ENCODE measurements at regions not wholly inside any gene's neighbourhood (a gene's known extent, or its start where the extent isn't known, plus 50 kb on each side); places are given as distances from the start of the nearest gene placed in this dataset.

DNA sequence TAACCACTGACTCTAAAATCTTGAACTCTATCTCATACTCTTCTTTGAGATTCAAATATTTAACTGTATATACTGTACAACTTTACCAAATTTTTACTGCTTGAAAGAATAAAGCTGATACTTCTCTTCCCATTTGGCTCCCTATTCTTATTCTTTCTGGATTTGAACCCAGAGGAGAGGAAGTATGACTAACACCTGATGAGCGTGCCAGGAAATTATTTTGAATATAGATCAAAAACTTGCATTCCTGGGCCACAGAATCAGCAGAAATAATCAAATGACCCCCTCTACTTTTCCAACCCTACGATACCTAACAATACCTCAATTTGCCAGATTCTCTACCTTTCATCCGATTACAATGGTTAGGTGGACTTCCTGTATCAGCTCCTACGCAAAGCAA is 285.8 kb downstream of the ISL1 start:
- peaks cover 3% of the 10 kb centered on the region for H3K27me3 Mint-ChIP-seq (ENCODE audit: low read depth)
- H3K36me3 Mint-ChIP-seq (ENCODE audit: low read depth): no peaks in the 10 kb centered on the region
- no peak for DNase-seq (ENCODE audit: low spot score)
- TF ChIP-seq, protein P1, sequence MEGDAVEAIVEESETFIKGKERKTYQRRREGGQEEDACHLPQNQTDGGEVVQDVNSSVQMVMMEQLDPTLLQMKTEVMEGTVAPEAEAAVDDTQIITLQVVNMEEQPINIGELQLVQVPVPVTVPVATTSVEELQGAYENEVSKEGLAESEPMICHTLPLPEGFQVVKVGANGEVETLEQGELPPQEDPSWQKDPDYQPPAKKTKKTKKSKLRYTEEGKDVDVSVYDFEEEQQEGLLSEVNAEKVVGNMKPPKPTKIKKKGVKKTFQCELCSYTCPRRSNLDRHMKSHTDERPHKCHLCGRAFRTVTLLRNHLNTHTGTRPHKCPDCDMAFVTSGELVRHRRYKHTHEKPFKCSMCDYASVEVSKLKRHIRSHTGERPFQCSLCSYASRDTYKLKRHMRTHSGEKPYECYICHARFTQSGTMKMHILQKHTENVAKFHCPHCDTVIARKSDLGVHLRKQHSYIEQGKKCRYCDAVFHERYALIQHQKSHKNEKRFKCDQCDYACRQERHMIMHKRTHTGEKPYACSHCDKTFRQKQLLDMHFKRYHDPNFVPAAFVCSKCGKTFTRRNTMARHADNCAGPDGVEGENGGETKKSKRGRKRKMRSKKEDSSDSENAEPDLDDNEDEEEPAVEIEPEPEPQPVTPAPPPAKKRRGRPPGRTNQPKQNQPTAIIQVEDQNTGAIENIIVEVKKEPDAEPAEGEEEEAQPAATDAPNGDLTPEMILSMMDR (IDR thresholded peaks at IDR 0.05): no peak
- no peaks in the 10 kb centered on the region for H3K4me1 Mint-ChIP-seq (ENCODE audit: low read depth)
- no peak overlapping the region for H3K4me3 Mint-ChIP-seq (ENCODE audit: unreplicated experiment)
- peaks cover 13% of the 10 kb centered on the region for H3K9me3 Mint-ChIP-seq (ENCODE audit: low read depth)
- H3K27ac Mint-ChIP-seq (ENCODE audit: unreplicated experiment): no peak overlapping the region

DNA sequence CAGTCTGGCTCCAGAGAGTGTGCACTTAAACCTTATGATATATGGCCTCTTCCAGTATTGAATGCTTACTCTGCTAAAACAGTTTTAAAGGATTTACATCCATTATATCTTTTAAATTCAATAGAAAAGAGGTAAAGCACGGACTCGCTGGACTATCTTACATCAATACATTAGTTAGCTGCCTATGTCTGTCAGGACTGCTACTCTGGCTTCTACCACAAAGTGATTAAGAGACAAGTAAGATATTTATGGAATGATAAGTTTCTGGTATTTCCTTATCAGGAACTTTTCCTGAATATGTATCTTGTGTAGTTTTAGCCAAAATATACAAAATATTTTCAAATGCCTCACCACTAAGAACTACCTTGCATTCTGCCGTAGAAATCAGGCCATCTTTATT is 295.1 kb downstream of the ISL1 start:
- TF ChIP-seq, protein P1 (IDR thresholded peaks at IDR 0.05): no peak
- DNase-seq (ENCODE audit: low spot score): no peak
- Mint-ChIP-seq H3K4me3 (ENCODE audit: unreplicated experiment) (no peak overlapping the region), H3K27ac (ENCODE audit: unreplicated experiment) (no peak overlapping the region), H3K36me3 (ENCODE audit: low read depth) (no peaks in the 10 kb centered on the region), H3K9me3 (ENCODE audit: low read depth) (peaks cover 3% of the 10 kb centered on the region), H3K27me3 (ENCODE audit: low read depth) (peaks cover 5% of the 10 kb centered on the region), H3K4me1 (ENCODE audit: low read depth) (no peaks in the 10 kb centered on the region)

DNA sequence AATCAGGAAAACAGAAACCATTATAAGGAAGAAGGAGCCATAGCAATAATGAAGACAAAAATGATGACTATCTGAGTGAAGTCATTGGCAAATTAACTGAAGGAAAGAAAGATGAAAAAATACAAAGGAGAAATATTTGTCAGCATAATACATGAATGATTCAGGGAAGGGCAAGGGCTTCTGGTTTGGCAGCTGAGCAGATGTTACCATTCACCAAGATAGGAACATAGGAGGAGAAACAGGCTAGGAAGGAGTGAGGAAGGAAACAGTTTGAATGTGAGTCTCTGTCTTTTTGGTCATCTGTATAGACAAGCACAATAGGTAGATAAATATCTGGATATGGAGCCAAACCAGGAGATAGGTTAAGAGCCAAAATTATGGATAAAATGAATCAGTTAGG is 296.0 kb downstream of the ISL1 start:
- Mint-ChIP-seq H3K27me3 (ENCODE audit: low read depth) (peaks cover 5% of the 10 kb centered on the region), H3K9me3 (ENCODE audit: low read depth) (peaks cover 2% of the 10 kb centered on the region), H3K4me1 (ENCODE audit: low read depth) (no peaks in the 10 kb centered on the region), H3K27ac (ENCODE audit: unreplicated experiment) (no peak overlapping the region), H3K36me3 (ENCODE audit: low read depth) (no peaks in the 10 kb centered on the region), H3K4me3 (ENCODE audit: unreplicated experiment) (no peak overlapping the region)
- DNase-seq (ENCODE audit: low spot score): no peak
- TF ChIP-seq, protein P1 (IDR thresholded peaks at IDR 0.05): no peak

DNA sequence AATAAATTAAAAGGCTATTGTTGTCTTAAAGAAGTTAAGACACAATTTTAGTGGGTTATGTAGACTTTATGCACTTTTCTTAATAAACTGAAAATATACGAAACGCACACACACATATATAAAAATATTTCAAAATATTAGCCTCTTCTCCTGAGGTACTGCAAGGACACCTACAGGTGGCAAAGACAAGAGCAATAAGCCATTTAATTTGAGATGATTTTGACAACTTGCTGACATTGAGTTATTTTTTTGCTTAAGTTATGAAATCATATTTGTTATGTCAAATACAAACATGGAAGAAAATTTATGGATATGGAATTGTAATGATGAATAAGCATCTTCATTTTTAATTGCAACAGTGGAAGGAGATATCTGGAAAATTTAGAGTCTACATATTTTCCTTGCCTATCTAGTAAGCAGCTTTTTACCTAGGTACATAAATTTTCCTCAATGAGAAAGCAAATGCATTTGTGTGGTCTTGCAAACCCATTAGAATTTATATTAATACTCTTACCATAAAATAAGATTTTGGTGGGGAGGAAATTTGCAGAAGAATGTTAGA is 301.6 kb downstream of the ISL1 start:
- H3K4me3 Mint-ChIP-seq (ENCODE audit: unreplicated experiment): no peak overlapping the region
- peaks cover 7% of the 10 kb centered on the region for H3K9me3 Mint-ChIP-seq (ENCODE audit: low read depth)
- no peaks in the 10 kb centered on the region for H3K4me1 Mint-ChIP-seq (ENCODE audit: low read depth)
- H3K27me3 Mint-ChIP-seq (ENCODE audit: low read depth): peaks cover 7% of the 10 kb centered on the region
- no peaks in the 10 kb centered on the region for H3K36me3 Mint-ChIP-seq (ENCODE audit: low read depth)
- H3K27ac Mint-ChIP-seq (ENCODE audit: unreplicated experiment): no peak overlapping the region
- TF ChIP-seq, protein P1 (IDR thresholded peaks at IDR 0.05): peak; percentile 23
- no peak for DNase-seq (ENCODE audit: low spot score)

DNA sequence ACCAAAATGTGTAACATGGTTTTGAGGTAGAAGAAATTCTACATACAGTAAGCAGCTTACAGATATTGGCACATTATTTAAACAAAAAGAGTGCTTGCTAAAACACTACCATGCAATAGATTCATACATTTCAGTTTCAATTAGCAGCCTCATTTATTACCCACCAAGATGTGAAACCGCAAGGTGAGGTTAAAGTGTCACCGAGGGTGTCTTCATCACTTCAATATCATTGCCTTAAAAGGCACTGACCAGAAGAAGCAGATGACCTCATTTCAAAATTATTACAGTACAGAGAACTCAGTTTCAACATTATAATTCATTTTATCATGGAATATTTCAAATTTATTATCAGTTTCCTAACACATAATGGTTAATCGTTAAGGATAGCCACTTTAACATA is 302.2 kb downstream of the ISL1 start:
- Mint-ChIP-seq H3K4me3 (ENCODE audit: unreplicated experiment) (no peak overlapping the region), H3K27ac (ENCODE audit: unreplicated experiment) (no peak overlapping the region), H3K36me3 (ENCODE audit: low read depth) (no peaks in the 10 kb centered on the region), H3K9me3 (ENCODE audit: low read depth) (peaks cover 7% of the 10 kb centered on the region), H3K27me3 (ENCODE audit: low read depth) (peaks cover 7% of the 10 kb centered on the region), H3K4me1 (ENCODE audit: low read depth) (no peaks in the 10 kb centered on the region)
- TF ChIP-seq, protein P1 (IDR thresholded peaks at IDR 0.05): no peak
- no peak for DNase-seq (ENCODE audit: low spot score)

All from chondrocyte (in vitro differentiated cells).